NCI-H2196 (cell line): ENCODE measurements at regions not wholly inside any gene's neighbourhood (a gene's known extent, or its start where the extent isn't known, plus 50 kb on each side); places are given as distances from the start of the nearest gene placed in this dataset.
"Not testable (repeated sequence)": the region's sequence is repeated elsewhere in the genome, so short reads cannot be mapped to it uniquely, and the experiment has no call there.

Experiments
- DNase-seq: peaks from one replicate; lab custom pipeline; 2025; ENCODE audit not compliant: unreplicated experiment; lab: John Stamatoyannopoulos, UW

DNA sequence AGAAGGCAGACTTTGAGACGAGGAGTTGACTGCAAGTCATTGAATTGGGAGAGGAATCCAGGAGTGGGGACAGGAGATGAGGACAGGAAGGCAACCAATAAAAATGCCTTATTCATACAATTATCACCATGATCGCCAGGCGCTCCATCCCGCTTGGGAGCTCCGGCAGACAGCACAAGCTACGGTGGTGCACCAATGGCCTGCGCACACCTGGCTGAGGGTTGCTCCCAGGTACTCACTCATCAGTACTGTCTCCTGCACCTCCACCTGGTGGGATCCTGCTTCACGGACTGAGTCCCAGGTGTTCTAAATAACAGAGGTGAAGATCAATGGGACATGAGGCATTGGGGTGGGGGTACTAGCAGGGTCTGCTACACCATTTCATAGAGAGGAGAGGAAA is 160.0 kb upstream of the TNRC6C start:
- no peak for DNase-seq

- DNase-seq: no peak
These were observed 157.7 kb upstream of the TNRC6C start for GRCh38 chr17:77800816-77801215.

DNA sequence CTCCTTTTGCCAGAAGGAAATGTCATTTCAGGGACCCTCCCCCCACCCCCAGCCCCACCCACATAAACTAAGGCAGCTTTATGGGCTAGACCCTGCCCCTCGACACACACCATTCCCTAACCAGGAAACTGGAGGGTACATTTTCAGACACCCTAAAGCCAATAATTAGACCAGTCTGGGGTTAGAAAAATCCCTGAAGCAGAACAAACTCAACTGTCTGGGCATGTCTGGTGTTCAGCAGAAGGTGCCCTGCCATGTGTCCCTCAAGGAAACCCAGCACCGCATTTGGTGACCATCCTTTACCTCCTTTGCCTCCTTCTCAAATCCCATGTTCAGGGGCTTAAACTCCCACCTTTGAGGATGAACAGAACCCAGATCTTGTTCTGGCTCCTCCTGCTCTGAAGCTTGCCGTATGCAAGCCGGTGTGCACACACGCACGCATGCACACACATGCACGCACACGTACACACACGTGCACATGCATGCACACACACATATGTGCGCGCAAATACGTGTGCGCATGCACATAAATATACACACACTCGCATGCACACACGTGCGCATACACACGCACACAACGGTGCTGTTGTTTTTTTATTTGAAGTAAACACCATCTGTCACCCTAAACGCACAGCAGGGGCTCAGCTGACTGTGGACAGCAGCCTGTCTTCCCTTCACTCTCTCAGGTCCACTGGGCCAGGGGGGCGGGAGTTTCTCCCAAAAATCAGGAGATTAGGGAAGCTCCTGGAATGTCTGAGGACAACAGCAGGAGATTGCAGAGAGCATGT is 156.8 kb upstream of the TNRC6C start:
- DNase-seq: no peak

DNA sequence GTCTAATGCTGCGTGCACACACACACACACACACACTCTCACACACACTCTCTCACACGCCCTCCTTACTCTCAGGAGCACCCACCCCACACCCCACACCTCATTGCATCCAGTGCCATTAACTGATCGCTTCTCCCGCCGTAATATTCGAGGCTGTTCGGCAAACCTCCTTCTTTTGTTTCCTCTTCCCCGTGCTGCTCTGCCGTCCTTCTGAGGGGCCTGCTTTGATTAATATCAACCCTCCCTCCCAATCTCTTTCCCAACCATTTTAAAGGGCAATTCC is 156.2 kb upstream of the TNRC6C start:
- DNase-seq: no peak

DNA sequence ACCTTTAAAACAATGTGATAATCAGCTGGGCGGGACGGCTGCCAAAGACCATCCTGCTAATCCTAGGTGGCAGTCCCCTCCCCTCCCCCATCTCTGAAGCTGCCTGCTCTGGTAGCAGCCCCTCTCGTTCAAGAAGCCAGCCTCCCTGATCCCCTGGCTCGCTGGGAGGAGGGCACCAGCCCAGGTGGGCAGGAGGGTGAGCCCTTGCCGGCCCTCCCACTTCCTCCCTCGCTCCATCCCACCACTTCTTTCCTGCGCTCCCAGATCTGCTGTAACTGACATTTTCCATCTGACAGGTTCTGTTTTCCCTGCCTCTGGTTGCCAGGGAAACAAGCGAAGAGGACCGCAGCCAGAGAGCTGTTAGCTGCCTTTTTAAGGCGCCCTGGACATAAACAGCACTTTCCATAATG is 155.7 kb upstream of the TNRC6C start:
- peak; percentile 30 for DNase-seq

GRCh38 chr17:77803726-77804125 is 154.8 kb upstream of the TNRC6C start:
- no peak for DNase-seq

GRCh38 chr17:77804796-77805426 is 153.6 kb upstream of the TNRC6C start:
- no peak for DNase-seq

GRCh38 chr17:77805970-77806369 is 152.5 kb upstream of the TNRC6C start:
- not testable (repeated sequence) for DNase-seq

DNA sequence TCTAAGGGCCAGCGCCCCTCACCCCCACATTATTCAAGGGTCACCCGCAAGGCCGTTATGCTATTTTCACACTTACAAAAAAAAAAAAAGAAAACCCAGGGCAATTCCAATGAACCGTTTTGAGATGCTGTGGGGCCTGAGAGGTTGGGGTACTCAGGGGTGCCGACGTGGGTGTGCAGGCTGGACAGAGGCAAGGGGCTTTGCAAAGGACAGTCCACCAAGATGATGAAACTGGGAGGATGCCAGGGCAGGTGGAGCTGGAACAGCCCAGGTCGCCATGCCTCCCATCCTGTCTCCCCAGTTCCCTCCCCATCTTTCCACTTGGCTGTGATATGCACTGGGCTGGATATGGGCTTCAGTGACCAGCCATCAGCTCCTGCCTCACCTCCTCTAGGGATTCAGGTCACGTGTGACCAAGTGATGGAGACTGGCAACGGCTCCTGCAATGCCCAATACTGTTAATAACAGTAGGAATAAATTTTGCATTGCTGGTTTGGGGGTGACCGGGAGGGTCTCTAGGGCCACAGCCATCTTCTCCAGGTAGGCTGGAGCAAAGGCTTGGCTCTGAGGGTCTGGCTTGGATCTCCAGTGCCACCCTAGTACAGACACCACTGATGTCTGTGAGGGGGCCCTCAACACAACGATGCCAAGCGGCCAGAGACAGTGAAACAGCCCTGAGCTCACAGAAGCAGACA is 151.3 kb upstream of the TNRC6C start:
- no peak for DNase-seq

GRCh38 chr17:77807746-77808441 is 150.6 kb upstream of the TNRC6C start:
- DNase-seq: no peak

GRCh38 chr17:77808686-77809425 is 149.6 kb upstream of the TNRC6C start:
- no peak for DNase-seq

DNA sequence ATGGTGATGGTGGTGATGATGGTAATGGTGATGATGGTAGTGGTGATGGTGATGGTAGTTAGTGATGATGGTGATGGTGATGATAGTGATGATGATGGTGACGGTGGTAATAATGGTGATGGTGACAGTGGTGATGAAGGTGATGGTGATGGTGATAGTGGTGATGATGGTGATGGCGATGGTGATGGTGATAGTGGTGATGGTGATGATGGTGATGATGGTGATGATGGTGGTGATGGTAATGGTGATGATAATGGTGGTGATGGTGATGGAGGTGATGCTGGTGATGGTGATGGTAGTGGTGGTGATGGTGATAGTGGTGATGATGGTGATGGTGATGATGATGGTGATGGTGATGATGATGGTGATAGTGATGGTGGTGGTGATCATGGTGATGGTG is 148.7 kb upstream of the TNRC6C start:
- no peak for DNase-seq

DNA sequence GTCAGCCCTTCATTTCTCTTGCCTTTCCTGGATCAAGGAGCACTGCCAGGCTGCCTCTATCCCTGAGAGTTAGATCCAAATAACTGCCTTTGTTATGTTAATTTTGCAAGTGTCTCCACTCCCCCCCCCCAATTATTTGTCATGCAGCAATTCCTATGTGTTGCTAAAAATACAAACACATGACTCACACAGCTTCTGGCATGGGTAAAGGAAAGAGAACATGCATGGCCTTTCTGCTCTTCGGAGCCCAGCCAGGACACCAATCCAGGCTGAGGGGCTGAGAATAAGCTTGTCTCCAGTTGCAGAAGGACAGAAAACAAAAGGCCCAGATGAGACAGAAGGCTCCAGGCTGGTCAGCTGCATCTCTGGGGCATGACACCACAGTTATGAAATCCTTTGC is 148.0 kb upstream of the TNRC6C start:
- peak; percentile 44 for DNase-seq

DNA sequence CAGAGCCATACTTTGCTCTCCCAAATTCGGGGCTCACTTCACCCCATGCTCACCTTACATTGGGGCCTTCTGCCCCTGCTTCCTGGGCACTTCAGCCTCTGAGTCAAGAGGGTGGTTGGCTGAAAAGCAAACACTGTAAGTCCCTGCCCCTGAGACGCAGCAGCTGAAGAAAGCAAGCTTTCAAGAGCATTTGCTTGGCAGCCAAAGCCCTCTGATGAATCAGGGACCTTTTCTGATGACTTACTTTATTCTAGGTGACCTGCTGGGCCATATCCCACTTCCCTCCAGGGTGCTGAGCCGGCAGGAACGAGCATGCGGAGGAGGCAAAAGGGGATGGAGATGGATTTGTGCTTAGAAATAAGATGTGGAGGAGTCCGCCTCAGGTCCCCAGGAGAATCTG is 147.0 kb upstream of the TNRC6C start:
- DNase-seq: peak; percentile 60

DNA sequence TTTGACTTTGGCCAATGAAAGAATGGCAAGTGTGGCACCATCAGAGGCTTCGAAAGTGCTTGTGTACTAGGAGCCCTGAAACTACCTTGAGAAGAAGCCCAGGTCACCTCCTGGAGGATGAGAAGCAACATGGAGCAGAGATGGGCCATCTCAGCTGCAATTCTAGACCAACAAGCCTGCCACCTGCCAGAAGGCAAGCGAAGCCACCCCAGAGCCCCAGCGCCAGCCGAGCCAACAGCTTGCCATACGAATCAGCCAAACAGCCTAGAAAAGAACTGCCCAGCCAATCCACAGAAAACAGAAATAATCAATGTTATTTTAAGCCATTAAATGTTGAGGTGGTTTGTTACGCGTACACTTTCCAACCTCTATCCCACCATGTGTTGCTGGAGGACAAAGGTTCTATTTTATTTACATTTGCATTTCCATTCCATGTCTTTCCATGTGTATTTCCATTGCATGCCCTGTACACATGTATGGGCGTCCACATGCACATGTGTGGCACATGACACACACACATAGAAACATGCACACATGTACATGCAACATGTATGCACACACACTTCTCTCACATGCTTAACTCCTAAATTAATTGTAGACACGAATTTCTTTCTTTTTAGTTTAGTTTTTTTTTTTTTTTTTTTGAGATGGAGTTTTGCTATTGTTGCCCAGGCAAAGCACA is 144.3 kb upstream of the TNRC6C start:
- DNase-seq: no peak

- no peak for DNase-seq
These were observed 143.2 kb upstream of the TNRC6C start for GRCh38 chr17:77815127-77815905.

GRCh38 chr17:77817953-77818352 is 140.6 kb upstream of the TNRC6C start:
- DNase-seq: no peak

- DNase-seq: peak; percentile 49
These were observed 139.0 kb upstream of the TNRC6C start for GRCh38 chr17:77819497-77819896.

- no peak for DNase-seq
These were observed 137.4 kb upstream of the TNRC6C start for GRCh38 chr17:77821114-77821513.
